ENCODE measurements at regions not wholly inside any gene's neighbourhood (a gene's known extent, or its start where the extent isn't known, plus 50 kb on each side); places are given as distances from the start of the nearest gene placed in this dataset.

- TF ChIP-seq CTCF (IDR thresholded peaks at IDR 0.05 in 4 of 5, conservative IDR thresholded peaks at IDR 0.05 in 1 of 5): no peak
- no peak for TF ChIP-seq POLR2A (IDR thresholded peaks at IDR 0.05)
Observed at GRCh38 chr1:115547696-115548095, 94.1 kb upstream of the VANGL1 start.

Data from gastrocnemius medialis (tissue), 4 donors.